22Rv1 (cell line): ENCODE measurements at regions not wholly inside any gene's neighbourhood (a gene's known extent, or its start where the extent isn't known, plus 50 kb on each side); places are given as distances from the start of the nearest gene placed in this dataset.

ENCODE experiments used
- CTCF ChIP-seq: fragments of 450-650 bp; IDR thresholded peaks from 2 replicates; pipeline ENCODE4 v1.5.1; 2017; ENCODE audit warnings: mild to moderate bottlenecking
- ZFX ChIP-seq: fragments of 450-650 bp; IDR thresholded peaks from 2 replicates; pipeline ENCODE4 v1.6.1; 2017; ENCODE audit warnings: antibody characterized with exemption, borderline replicate concordance

- no peak for TF ChIP-seq CTCF
- TF ChIP-seq ZFX: no peak
Measured at GRCh38 chr10:10824591-10825148, 193.0 kb upstream of the CELF2 start.
